ENCODE measurements at regions not wholly inside any gene's neighbourhood (a gene's known extent, or its start where the extent isn't known, plus 50 kb on each side); places are given as distances from the start of the nearest gene placed in this dataset.

DNA sequence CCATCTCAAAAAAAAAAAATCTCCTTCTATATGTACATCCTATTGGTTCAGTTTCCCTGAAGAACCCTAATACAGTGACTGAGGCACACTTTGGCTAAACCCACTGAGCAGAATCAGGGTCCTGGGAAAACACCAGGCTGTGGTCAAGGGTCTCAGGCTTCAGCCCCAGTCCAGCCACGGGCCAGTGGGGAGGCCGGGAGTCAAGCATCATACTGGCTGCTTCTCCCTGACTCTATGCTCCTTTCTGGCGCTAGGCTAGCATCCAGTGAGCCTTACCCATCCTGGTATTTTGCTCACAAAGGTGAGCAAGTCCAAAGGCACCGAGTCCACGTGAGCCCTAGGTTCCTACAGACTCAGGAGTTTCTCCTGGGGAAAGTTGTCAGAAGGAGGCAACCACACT, 752.5 kb downstream of the BRD1 start:
- DNase-seq: no peak

DNA sequence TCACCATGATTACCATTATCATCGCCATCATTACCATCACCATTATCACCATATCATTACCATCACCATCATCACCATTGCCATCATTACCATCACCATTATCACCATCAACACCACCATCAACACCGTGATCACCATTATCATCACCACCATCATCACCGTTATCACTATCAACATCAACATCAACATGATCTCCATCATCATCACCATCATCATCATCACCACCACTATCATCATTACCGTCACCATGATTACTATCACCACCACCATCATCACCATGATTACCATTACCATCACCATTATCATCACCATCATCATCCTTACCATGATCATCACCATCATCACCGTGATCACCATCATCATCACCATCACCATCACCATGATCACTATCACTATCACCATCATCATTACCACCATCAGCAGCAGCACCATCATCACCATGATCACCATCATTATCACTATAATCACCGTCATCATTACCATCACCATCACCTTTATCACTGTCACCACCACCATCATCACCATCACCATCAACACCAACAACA, 753.7 kb downstream of the BRD1 start:
- DNase-seq: no peak

DNA sequence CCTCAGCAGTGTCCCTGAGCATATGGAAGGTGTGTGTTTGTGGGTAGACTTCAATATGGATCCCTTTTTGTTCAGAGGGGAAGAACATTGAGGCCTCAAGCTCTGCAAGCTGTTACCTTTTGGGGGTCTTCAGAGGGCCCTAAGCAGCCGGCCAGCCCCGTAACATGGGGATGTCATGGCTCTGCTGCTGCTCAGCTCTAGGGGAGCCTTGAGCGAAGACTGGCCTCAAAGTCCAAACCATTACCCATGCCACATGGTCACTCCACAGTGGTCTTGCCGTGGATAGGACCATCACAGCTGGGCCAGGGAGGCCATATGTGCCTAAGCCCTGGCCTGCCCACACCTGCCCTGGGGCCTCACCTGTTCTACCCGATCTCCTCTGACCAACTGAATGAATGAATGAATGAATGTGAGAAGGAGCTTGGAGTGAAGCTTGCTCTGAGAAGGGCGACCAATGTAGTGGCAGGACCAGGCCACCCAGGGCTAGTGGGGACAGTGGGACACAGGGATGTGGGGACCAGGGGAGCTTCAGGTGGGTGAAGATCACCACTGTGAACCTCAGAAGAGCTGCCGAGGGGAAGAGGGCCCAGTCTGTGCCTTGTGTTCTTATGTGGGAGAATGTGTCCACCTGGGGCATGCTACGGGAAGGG, 754.6 kb downstream of the BRD1 start:
- DNase-seq: no peak

DNA sequence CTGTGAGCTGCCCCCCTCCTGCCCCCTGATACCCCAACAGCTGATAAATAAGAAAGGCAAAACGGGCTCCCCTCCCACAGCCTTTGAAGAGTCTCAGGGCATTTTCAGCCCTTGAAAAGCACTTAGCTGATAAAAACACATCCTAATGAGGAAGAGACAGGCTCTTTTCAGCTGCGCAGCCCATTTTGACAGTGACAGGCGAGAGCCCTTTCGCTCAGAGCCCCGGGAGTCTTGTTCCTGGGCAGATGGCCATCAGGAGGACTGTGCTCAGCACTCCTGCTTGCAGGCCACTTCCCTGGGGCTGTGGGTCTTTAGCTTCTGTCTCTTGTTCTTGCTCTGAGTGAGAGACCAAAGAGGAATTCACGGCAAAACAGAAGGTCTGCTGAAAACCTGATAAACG, 757.2 kb downstream of the BRD1 start:
- no peak for DNase-seq

DNA sequence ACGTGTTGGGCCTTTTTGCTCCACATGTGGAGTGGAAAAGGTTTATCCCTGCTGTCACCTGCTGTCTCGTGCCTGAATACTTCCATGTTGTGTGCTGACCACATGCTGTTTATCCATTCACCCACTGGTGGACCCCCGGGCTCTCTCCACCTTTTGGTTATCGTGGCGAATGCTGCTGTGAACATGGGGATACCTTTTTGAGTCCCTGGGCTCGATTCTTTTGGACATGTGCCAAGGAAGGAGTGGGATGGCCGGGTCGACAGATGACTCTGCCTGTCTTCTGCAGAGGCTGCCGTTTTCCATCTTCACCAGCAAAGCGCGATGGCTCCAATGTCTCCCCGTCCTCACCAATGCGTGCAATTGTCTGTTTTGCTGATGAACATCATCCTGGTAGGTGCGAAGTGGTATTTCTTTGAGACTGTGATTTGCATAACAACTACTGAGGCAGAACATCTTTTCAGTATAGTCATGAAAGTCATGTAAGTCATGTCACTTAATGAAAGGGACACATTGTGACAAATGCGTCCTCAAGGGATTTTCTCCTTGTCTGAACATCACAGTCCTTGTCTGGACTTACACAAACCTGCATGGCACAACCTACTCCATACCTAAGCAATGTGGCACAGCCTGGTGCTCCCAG, 758.7 kb downstream of the BRD1 start:
- no peak for DNase-seq

DNA sequence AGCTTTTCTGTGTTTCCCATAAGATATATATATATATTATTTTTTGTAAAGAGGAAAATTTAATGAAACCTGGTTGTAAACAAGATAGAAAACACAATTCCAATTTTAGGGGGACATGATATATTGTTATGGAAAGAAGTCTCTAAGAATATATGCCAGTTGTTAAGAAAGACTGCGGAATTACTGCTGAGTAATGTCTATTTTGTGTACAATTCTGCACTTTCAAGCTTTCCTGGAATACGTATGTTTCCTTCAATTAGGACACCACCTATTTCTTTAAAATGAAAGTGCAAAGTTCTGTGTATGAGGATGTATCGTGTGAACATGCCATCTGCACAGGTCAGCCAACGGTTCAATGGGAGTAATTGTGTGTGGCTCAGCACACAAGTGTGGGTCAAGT, 760.2 kb downstream of the BRD1 start:
- DNase-seq: no peak

DNA sequence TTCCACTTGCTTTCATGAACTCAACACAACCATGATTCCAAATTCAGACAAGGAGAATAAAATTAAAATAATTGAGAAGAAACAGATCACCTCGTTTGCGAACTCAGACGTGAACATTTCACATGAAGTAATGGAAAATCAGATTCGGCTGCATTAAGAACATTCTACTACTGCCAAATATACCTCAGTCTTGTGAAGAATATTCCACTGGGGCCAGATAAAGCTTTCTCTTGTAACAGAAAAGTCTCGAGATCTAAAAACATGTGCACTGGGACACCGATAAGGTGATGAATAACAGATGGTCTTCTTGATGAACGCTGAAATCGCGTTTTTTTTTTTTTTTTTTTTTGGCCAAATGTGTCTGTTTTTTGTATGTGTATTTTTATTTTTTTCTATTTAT, 761.1 kb downstream of the BRD1 start:
- DNase-seq: no peak

DNA sequence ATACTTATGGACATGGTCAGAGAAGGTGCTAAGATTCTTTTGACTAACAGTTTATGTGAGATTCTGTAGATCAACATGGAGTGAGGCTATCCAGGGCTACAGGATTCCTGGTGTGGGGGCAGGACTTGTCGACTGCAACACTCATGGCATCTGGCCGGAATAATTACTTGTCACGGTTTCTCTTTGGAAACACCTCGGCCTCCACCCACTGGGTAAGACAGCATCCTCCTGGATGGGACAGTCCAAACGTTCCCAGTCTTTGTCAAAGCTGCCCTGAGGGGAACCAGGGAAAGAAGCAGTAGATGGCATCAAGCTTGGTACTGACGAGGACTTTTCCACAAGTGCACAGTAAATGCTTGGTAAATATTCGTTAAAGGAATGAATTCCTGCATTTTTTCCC, 762.8 kb downstream of the BRD1 start:
- no peak for DNase-seq

DNA sequence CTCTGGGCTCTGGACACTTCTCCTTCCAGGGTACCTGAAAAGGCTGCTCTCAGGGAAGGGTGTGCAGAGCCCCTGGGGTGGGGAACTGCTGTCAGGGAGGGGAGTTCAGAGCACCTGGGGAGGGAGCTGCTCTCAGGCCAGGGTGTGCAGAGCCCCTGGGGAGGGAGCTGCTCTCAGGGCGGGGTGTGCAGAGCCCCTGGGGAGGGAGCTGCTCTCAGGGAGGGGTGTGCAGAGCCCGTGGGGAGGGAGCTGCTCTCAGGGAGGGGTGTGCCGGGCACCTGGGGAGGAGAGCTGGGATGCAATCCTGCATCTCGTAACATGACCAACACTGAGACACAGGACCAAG, 764.2 kb downstream of the BRD1 start:
- DNase-seq: peak; percentile 75

DNA sequence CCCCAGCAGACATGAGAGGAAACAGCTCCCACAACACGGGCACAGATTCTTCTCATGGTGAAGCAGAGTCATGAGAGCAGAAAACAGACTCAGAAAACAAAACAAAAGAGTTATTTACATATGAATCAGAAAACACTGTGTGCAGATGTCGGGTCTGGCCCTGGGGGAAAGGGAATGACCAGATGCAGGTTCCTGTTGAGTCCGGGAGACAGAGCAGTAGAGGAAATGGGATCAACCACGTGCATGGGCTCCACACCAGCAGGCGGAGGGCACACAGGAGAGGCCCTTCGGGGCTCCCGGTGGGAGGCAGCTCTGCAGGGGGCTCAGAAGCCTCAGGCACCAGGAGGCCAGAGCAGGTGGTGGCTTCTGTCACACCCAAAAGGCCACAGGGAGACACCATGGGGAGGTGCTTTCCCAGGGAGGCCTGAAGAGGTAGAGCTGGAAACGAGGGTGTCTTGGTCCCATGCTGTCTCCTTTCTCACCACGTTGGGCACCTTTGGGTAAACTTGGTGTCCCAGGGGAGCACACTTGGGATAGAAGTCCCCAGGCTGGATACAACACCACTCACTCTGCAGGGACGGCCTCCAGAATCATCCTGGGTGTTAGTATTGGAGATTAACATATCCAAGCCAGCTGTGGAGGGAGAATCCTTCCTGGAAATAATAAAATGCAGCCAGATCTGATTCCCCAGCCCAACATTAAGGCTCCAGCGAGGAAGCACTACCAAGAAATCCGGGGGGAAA, 764.7 kb downstream of the BRD1 start:
- DNase-seq: peak; percentile 70

DNA sequence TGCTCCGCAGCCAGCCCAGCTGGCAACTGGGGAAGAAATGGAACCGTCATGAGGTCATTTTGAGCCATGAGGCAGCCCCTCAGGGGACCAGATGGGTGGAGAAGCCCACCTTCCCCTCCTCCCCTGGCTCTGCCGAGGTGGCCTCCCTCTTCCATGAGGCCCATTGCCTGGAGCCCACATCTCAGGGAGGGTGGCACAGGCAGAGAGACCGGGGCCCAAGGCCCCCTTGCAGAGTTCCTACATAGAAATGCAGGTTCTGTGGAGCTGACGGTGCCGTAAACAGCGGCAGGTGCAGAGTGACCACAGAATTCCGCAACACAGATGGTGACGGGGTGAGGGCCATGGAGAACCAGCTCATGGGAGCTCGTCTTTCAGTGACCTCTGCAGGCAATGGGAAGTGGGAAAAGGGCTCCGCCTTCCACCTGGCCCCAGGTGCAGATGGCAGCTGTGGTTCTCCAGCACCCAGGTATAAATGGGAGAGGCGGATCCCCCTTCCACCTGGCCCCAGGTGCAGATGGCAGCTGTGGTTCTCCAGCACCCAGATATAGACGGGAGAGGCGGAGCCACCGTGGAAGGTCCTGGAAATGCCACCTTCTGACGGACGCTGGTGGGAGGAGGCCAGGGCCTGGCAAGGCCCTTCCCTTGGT, 765.4 kb downstream of the BRD1 start:
- peak; percentile 59 for DNase-seq

DNA sequence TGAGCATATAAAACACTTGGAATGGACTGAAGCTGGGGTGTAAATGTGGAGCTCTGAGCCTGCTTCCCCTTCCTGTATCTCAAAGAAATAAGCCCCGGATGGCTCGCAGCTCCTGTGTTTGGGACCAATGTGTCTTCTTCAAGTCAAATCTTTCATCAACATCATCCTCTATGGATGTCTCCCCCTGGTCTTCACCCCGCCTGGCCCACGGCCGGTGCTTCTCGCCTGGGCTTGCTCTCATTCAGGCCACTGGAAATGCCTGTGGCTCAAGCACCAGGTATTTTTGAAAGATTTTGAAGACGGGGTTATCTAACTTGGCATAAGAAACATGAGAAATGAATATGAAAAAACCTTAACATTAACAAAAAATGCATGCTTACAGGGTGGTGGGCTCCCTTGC, 769.8 kb downstream of the BRD1 start:
- DNase-seq: no peak

DNA sequence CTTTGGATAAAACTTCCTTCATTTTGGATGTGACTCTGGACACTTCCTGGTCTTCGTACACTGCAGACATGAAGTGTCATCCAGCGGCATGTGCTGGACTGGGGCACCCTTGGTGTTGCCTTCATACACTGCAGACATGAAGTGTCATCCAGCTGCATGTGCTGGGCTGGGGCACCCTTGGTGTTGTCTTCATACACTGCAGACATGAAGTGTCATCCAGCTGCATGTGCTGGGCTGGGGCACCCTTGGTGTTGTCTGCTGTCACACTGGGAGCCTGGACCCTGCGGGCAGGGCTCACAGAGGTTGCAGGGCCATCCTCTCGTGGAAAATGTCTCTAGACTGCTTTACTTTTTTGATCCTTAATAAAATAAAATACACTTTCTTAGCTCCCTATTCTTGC, 771.4 kb downstream of the BRD1 start:
- DNase-seq: no peak

DNA sequence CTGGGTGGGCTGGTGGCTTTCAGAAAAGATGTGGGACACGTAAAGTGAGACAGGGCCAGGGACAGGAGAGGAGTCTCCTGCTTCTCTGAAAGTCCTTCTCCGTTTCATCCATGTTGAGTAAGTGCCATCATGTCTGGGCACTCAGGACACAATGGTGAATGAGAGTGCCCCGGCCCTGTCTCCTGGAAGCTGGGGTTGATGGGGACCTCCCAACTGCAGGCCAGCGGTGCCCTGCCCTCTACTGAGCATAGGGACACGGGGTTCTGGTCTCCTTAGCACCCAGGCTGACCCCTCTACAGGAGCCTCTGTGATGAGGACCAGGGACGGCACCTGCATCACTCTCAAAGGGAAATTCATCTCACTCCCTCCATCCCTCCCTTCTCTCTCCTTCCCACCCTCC, 772.3 kb downstream of the BRD1 start:
- no peak for DNase-seq

DNA sequence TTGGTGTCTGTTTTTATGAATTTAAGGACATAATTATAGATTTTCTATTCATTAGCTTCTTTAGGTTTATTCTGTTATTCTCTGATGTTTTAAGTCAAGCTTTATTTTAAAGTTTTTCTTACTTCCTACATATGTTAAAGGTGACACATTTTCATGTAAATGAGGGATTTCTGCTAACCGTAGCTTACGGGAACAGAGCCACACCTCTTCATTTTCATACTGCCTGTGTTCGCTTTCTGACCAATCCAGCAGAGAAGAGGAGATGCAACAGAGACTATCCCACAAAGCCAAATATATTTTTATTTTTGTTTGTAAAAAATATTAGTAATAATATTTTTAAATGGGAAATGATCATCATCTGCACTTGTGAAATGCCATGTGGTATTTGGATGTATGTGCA, 774.1 kb downstream of the BRD1 start:
- DNase-seq: no peak

DNA sequence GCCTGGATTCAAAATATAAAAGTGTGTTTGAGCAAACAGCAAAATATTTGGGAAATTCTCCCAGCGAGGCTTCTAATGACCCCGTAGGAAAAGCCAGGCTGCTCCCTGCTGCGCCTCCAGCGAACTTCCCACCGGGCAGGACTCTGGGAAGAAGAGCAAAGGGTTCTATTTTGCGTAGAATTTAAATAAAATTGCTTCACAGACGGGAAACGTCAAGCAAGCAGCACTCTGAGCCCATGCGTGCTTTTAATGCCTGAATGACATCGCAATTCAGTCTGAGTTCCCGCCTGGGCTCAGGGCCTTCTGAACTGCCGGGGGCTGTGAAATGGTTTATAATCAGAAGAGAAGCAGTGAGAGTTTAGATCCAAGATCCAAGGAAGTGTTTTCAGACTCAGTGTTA, 775.1 kb downstream of the BRD1 start:
- DNase-seq: no peak

DNA sequence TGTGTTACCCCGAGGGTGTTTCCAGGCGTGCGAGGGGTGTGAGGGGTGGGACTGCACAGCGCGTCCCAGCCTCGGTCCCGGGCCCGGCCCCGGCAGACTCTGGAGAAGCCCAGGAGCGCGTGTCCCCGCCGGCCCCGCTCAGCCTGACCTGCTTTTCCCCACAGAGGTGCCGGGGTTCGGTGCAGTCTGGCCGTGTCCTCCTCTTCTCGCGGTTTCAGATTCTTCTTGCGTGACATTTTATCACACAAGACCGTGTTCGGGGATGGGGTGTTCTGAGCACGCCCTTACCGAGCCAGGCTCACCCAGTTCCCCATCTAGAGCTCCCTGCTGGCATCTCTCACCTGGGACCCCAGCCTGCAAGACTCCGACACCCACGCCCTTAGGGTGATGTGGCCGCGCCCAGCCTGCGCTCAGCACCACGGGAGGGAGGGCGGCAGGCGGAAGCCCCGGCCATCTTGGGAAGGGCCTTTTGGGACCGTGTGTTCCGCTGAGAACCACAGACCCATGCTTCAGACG, 775.6 kb downstream of the BRD1 start:
- no peak for DNase-seq

DNA sequence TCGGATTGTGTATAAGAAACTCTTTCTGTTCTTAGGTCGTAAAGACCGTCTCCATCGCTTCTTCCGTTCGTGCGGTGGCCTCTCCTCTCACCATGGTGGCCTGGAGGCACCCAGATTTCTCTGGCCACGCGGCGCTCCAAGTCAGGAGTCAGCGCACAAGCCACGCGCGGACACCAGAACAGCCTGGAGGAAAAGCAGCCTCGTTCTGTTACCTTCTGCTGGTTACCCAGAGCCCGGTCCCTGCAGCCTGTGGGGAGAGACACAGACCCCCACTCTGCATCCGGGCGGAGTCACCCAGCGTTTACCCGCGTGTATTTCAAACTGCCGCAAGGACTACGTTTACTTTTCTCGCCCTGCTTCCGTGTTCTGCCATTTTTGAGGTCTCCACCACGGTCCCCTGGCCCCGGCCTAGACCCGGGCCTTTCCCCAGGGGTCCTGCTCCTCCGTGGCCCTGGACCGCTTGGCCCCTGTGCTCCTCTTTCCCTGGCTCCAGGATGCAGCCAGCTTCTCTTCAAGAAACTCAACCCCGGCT, 776.1 kb downstream of the BRD1 start:
- no peak for DNase-seq

DNA sequence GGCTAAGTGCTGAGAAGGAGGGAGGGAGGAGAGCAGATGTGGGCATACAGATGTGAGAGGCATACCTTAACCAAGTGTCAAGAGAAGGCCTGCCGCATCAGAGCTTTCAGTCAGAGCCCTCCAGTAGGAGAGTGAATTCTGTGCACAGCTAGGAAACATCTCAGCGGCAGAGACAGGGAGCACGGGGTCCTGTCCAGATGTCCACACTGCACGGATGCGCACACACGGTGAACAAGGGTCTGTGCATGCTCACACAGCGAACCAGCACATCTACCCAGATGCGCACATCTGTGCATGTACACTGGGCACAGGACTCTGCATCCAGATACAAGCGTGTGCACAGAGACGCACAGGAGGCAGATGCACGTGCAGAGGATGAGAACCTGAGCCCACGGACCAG, 778.0 kb downstream of the BRD1 start:
- DNase-seq: no peak

DNA sequence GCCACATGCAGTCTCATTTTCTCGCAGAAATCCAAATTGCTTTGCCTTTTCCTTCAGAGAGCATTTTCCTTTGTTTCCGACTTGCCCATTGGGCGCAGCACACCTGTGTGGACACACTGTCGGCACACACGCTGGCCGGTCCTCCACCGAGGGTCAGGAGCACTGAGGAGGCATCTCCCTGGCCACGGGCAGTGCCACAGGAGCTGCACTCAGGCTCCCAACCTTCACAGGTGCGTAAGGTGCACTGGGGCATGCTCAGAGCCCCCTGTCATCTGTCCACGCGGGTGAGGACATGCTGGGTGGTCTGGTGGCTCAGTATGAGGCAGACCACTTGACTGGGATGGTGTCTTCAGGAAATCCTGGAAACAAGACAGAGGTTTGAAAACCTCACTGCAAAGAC, 779.1 kb downstream of the BRD1 start:
- DNase-seq: no peak

DNA sequence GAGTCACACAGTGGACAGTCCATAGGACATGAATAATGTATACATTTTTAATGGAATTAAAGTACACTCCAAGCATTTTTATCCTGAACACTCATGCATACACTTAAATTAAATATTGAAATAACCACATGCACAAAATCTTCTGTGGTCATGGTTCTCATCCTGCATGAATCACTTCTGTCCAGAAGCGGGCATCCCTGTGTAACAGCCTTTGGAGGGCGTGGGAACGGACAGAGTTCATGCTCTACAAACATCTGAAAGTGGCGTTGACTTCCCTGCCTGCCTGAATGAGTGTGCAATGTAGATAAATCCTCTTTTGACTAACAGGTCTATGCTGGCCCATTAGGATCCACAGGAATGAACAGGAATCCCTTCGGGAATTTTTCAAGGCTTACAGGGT, 780.2 kb downstream of the BRD1 start:
- no peak for DNase-seq

DNA sequence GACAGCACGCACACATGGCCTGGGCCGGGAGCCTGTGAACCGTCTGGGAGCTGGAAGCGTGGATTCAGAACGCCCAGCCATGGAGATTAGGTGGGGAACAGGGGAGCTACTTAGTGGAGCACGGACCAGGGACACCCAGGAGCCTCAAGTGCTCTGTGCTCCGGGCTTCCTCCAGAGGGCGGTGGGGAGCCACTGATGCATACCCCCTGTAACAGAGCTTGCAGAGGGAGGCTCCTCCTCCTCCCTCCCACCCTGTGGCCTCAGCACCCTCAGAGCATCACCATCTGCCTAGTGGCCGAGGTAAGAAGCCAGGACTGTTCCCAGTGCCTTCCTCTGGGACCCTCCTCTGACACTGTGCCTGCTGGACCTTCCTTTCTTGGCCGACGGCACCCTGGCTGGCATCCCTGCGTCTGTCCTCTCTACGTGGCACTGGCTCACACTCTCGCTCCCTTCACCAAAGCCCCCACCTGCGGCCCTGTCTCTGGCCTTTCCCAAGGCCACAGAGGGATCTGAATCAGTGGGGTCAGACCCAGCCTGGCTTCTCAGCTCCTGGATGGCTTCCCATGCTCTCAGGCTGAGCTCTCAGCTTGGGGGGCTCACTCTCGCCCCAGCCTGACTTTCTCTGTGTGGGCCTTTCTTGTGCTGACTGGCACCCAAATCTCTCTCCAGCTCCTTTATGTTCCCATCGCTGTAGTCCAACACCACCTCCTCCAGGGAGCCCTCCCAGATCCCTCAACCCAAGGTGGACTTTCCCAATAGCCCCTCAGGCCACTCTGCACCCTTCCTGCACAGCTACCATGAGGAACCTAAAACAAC, 780.9 kb downstream of the BRD1 start:
- DNase-seq: peak; percentile 66
